Right lobe of liver (tissue), 6 donors: ENCODE measurements at regions not wholly inside any gene's neighbourhood (a gene's known extent, or its start where the extent isn't known, plus 50 kb on each side); places are given as distances from the start of the nearest gene placed in this dataset.

Experiments used
- ATAC-seq, 4 donors: fragments of 200-7000 bp; cut with Tn5 transposase; one replicate each; pipeline ENCODE4 v1.9.1; 2020; ENCODE audit warnings: mild to moderate bottlenecking in 4 of 4, moderate library complexity in 4 of 4
- DNase-seq, 3 donors: peaks; one replicate each; pipeline ENCODE4 v3.0.0-alpha.2; 2020
- H3K27ac ChIP-seq, 3 donors: fragments of 200-600 bp; one replicate each; pipeline ENCODE4 v1.8.0; 2022
- H3K27me3 ChIP-seq, 2 donors: fragments of 200-600 bp; one replicate each; pipeline ENCODE4 v1.8.0; 2022
- H3K36me3 ChIP-seq, 4 donors: fragments of 200-600 bp; sonication (generic) in 1 of 4; one replicate each; pipeline versions ENCODE4 v1.5.1 to v1.8.0; 2017 to 2022; ENCODE audit warnings: control low read depth in 1 of 4
- H3K4me1 ChIP-seq, 4 donors: fragments of 200-600 bp; sonication (generic) in 1 of 4; one replicate each; pipeline versions ENCODE4 v1.5.1 to v1.8.0; 2017 to 2022; ENCODE audit warnings: control low read depth in 1 of 4
- H3K4me3 ChIP-seq, 3 donors: fragments of 200-600 bp; one replicate each; pipeline ENCODE4 v1.8.0; 2022
- H3K9me3 ChIP-seq, 4 donors: fragments of 200-600 bp; sonication (generic) in 1 of 4; one replicate each; pipeline versions ENCODE4 v1.5.1 to v1.8.0; 2017 to 2022; ENCODE audit warnings: control low read depth in 1 of 4
- CTCF ChIP-seq, 4 donors: fragments of 200-600 bp in 3 of 4; fragments of 450-650 bp in 1 of 4; IDR thresholded peaks; one replicate each; pipeline versions ENCODE4 v1.5.1 to v1.8.0; 2016 to 2022; ENCODE audit warnings: antibody characterized with exemption in 4 of 4, mild to moderate bottlenecking in 2 of 4
- POLR2A ChIP-seq: fragments of 450-650 bp; IDR thresholded peaks from one replicate; pipeline ENCODE4 v1.6.1; 2017; ENCODE audit warnings: antibody characterized with exemption, mild to moderate bottlenecking
- WGBS: methylation state at CpG from one replicate; pipeline ENCODE4 v1.1.6; 2018; ENCODE audit warnings: low coverage, low lambda C conversion rate; ENCODE audit not compliant: insufficient coverage; ENCODE audit errors: missing lambda C conversion rate; 5-methylcytosine and 5-hydroxymethylcytosine counted together
- intact Hi-C, 2 donors: fragments of 100-400 bp; cut with DNase I; formaldehyde crosslinking; loops; one replicate each; pipeline versions ENCODE4 v1.11.2 to v1.14.1; 2022
- donor health status: DM: no; HTN: yes; CAD: no.
- donor health status: DM: no; HTN: no; CAD: no.
- donor health status: DM: no; HTN: no; CAD: no.
- donor health status: DM: no; HTN: yes; CAD: no.
- donor health status: DM: no; HTN: yes; CAD: no.

GRCh38 chr4:28117084-28117682, 1256.5 kb downstream of the STIM2 start:
- DNase-seq (no peak), ATAC-seq (no peak)
- no peaks in the 10 kb centered on the region for H3K9me3 ChIP-seq
- no peak overlapping the region for H3K4me3 ChIP-seq
- WGBS: 96% methylated on average over 9 of the region's 61 CpGs
- H3K27me3 ChIP-seq: no peaks in the 10 kb centered on the region
- intact Hi-C loops: no loop called here
- TF ChIP-seq POLR2A (no peak), CTCF (IDR thresholded peaks at IDR 0.05) (no peak)
- no peaks in the 10 kb centered on the region for H3K36me3 ChIP-seq
- H3K27ac ChIP-seq: no peak overlapping the region
- no peaks in the 10 kb centered on the region for H3K4me1 ChIP-seq

GRCh38 chr4:28146191-28146590, 1285.5 kb downstream of the STIM2 start:
- no peak for ATAC-seq
- no peak overlapping the region for H3K27ac ChIP-seq
- H3K27me3 ChIP-seq: no peaks in the 10 kb centered on the region
- no peak overlapping the region for H3K4me3 ChIP-seq
- WGBS: 35% methylated on average over 3 of the region's 3 CpGs
- no peaks in the 10 kb centered on the region for H3K4me1 ChIP-seq
- H3K9me3 ChIP-seq: no peaks in the 10 kb centered on the region
- DNase-seq: no peak
- TF ChIP-seq POLR2A (no peak), CTCF (IDR thresholded peaks at IDR 0.05) (no peak)
- intact Hi-C loops: no loop called here
- no peaks in the 10 kb centered on the region for H3K36me3 ChIP-seq

- Histone ChIP-seq H3K9me3 (no peaks in the 10 kb centered on the region), H3K4me1 (no peaks in the 10 kb centered on the region), H3K27me3 (no peaks in the 10 kb centered on the region), H3K4me3 (no peak overlapping the region), H3K36me3 (no peaks in the 10 kb centered on the region), H3K27ac (no peak overlapping the region)
- TF ChIP-seq POLR2A (no peak), CTCF (IDR thresholded peaks at IDR 0.05) (no peak)
- no peak for ATAC-seq
- intact Hi-C loops: no loop called here
- DNase-seq: no peak
- 54% methylated on average over 1 of the region's 1 CpG for WGBS
Measured at GRCh38 chr4:28148221-28148620, 1287.6 kb downstream of the STIM2 start.

- Histone ChIP-seq H3K27ac (no peak overlapping the region), H3K4me1 (no peaks in the 10 kb centered on the region), H3K9me3 (no peaks in the 10 kb centered on the region), H3K27me3 (no peaks in the 10 kb centered on the region), H3K4me3 (no peak overlapping the region), H3K36me3 (no peaks in the 10 kb centered on the region)
- 39% methylated on average over 3 of the region's 3 CpGs for WGBS
- no peak for TF ChIP-seq POLR2A
- TF ChIP-seq CTCF (IDR thresholded peaks at IDR 0.05): no peak
- DNase-seq (no peak), ATAC-seq (no peak)
- intact Hi-C loops: no loop called here
Measured at GRCh38 chr4:28149762-28150161, 1289.1 kb downstream of the STIM2 start.

- Histone ChIP-seq H3K4me3 (no peak overlapping the region), H3K27me3 (no peaks in the 10 kb centered on the region), H3K4me1 (no peaks in the 10 kb centered on the region), H3K36me3 (no peaks in the 10 kb centered on the region), H3K9me3 (no peaks in the 10 kb centered on the region), H3K27ac (no peak overlapping the region)
- intact Hi-C loops: no loop called here
- TF ChIP-seq POLR2A: no peak
- no peak for TF ChIP-seq CTCF (IDR thresholded peaks at IDR 0.05)
- ATAC-seq: no peak
- no peak for DNase-seq
Measured at GRCh38 chr4:28151314-28151713, 1290.7 kb downstream of the STIM2 start.
